Keratinocyte (primary cell): ENCODE measurements at regions not wholly inside any gene's neighbourhood (a gene's known extent, or its start where the extent isn't known, plus 50 kb on each side); places are given as distances from the start of the nearest gene placed in this dataset.
"Not testable (repeated sequence)": the region's sequence is repeated elsewhere in the genome, so short reads cannot be mapped to it uniquely, and the experiment has no call there.

Experiments
- DNase-seq: peaks from one replicate; pipeline ENCODE4 v3.0.0-alpha.2; 2011; ENCODE audit warnings: low read depth, missing footprints, low spot score
- FAIRE-seq: peaks from 2 replicates; lab custom pipeline; 2011; peaks lifted over from hg19 to GRCh38; lab: Jason Lieb, UNC
- H2AFZ ChIP-seq: 2 replicates; pipeline ENCODE4 v1.6.0; 2012; ENCODE audit warnings: low read length, control low read depth, inconsistent platforms; ENCODE audit not compliant: control insufficient read depth
- H3K27ac ChIP-seq: 2 replicates; pipeline ENCODE4 v1.5.1; 2011; ENCODE audit warnings: low read length; ENCODE audit not compliant: control insufficient read depth, insufficient read depth
- H3K27me3 ChIP-seq: 3 replicates; pipeline ENCODE4 v1.6.0; 2011; ENCODE audit warnings: low read length; ENCODE audit not compliant: control insufficient read depth, insufficient read depth; ENCODE audit errors: extremely low read depth
- H3K36me3 ChIP-seq, 2 experiments: 2 replicates in 1 of 2; 3 replicates in 1 of 2; pipeline ENCODE4 v1.5.1; 2011; ENCODE audit warnings: low read length in 2 of 2, mild to moderate bottlenecking in 1 of 2; ENCODE audit not compliant: control insufficient read depth in 2 of 2, insufficient read depth in 2 of 2; ENCODE audit errors: extremely low read depth in 1 of 2
- H3K4me1 ChIP-seq: 3 replicates; pipeline ENCODE4 v1.5.1; 2011; ENCODE audit warnings: low read length; ENCODE audit not compliant: control insufficient read depth, insufficient read depth; ENCODE audit errors: extremely low read depth
- H3K4me2 ChIP-seq: 3 replicates; pipeline ENCODE4 v1.6.0; 2011; ENCODE audit warnings: low read depth, low read length; ENCODE audit not compliant: control insufficient read depth, insufficient read depth; ENCODE audit errors: extremely low read depth
- H3K4me3 ChIP-seq, 3 experiments: fragments of 200-600 bp in 1 of 3; sonication (generic) in 1 of 3; 2 replicates in 2 of 3; 3 replicates in 1 of 3; pipeline ENCODE4 v1.5.1; 2011 to 2016; ENCODE audit warnings: low read length in 3 of 3, mild to moderate bottlenecking in 3 of 3, control low read depth in 2 of 3, inconsistent platforms in 1 of 3, low read depth in 1 of 3, mixed read lengths in 1 of 3, mixed run types in 1 of 3, moderate library complexity in 1 of 3; ENCODE audit not compliant: control insufficient read depth in 2 of 3, insufficient read depth in 2 of 3; ENCODE audit errors: extremely low read depth in 1 of 3
- H3K79me2 ChIP-seq: 2 replicates; pipeline ENCODE4 v1.6.0; 2012; ENCODE audit warnings: low read length; ENCODE audit not compliant: control insufficient read depth, insufficient read depth
- H3K9ac ChIP-seq: 3 replicates; pipeline ENCODE4 v1.6.0; 2011; ENCODE audit warnings: low read length; ENCODE audit not compliant: control insufficient read depth, insufficient read depth; ENCODE audit errors: extremely low read depth
- H3K9me1 ChIP-seq: 3 replicates; pipeline ENCODE4 v1.6.0; 2011; ENCODE audit warnings: low read length; ENCODE audit not compliant: control insufficient read depth, insufficient read depth; ENCODE audit errors: extremely low read depth
- H3K9me3 ChIP-seq: 2 replicates; pipeline ENCODE4 v1.5.1; 2012; ENCODE audit warnings: low read depth, low read length; ENCODE audit not compliant: control insufficient read depth
- H4K20me1 ChIP-seq: 3 replicates; pipeline ENCODE4 v1.6.0; 2011; ENCODE audit warnings: low read length; ENCODE audit not compliant: control insufficient read depth, insufficient read depth; ENCODE audit errors: extremely low read depth
- EZH2 ChIP-seq: IDR thresholded peaks from one replicate; pipeline ENCODE4 v1.6.1; 2012; ENCODE audit warnings: inconsistent platforms, mild to moderate bottlenecking, low read length, moderate library complexity
- dilution Hi-C: fragments of 300-500 bp; cut with MboI; formaldehyde crosslinking; loops from one replicate; pipeline ENCODE4 v1.7.0; 2020; ENCODE audit warnings: low sequenced_read_pairs; ENCODE audit not compliant: extremely low pct_ligation_motif_present
- TF ChIP-seq, protein P1 (sequence below), 3 experiments: IDR thresholded peaks in 1 of 3; conservative IDR thresholded peaks in 1 of 3; optimal IDR thresholded peaks in 1 of 3; 2 replicates in 2 of 3; 3 replicates in 1 of 3; pipeline versions ENCODE3 to v1.5.1; 2011; ENCODE audit warnings: low read length in 3 of 3, mild to moderate bottlenecking in 3 of 3, moderate library complexity in 2 of 3, control low read depth in 1 of 3, inconsistent platforms in 1 of 3; ENCODE audit not compliant: insufficient read depth in 2 of 3; ENCODE audit errors: extremely low read depth in 1 of 3

GRCh38 chr4:119958983-119959382 is 107.7 kb downstream of the MAD2L1 start:
- Histone ChIP-seq H3K27me3 (no peaks in the 10 kb centered on the region), H2AFZ (no peak overlapping the region), H3K4me3 (no peak overlapping the region), H3K36me3 (no peaks in the 10 kb centered on the region), H3K9me3 (no peaks in the 10 kb centered on the region), H3K27ac (no peak overlapping the region), H4K20me1 (no peaks in the 10 kb centered on the region), H3K4me1 (no peaks in the 10 kb centered on the region), H3K9ac (no peak overlapping the region), H3K79me2 (no peaks in the 10 kb centered on the region), H3K9me1 (no peaks in the 10 kb centered on the region), H3K4me2 (no peak overlapping the region)
- DNase-seq (no peak), FAIRE-seq (no peak)
- dilution Hi-C loops, result no loop called here
- TF ChIP-seq EZH2, result no peak
- TF ChIP-seq, protein P1, sequence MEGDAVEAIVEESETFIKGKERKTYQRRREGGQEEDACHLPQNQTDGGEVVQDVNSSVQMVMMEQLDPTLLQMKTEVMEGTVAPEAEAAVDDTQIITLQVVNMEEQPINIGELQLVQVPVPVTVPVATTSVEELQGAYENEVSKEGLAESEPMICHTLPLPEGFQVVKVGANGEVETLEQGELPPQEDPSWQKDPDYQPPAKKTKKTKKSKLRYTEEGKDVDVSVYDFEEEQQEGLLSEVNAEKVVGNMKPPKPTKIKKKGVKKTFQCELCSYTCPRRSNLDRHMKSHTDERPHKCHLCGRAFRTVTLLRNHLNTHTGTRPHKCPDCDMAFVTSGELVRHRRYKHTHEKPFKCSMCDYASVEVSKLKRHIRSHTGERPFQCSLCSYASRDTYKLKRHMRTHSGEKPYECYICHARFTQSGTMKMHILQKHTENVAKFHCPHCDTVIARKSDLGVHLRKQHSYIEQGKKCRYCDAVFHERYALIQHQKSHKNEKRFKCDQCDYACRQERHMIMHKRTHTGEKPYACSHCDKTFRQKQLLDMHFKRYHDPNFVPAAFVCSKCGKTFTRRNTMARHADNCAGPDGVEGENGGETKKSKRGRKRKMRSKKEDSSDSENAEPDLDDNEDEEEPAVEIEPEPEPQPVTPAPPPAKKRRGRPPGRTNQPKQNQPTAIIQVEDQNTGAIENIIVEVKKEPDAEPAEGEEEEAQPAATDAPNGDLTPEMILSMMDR (optimal IDR thresholded peaks at IDR 0.05 in 1 of 3, IDR thresholded peaks at IDR 0.05 in 1 of 3, conservative IDR thresholded peaks at IDR 0.05 in 1 of 3; ENCODE audit: extremely low read depth in 1 of 3, insufficient read depth in 2 of 3, low read length in 3 of 3), result no peak

- H3K4me1 ChIP-seq, result no peaks in the 10 kb centered on the region
- no peak for FAIRE-seq
- no peaks in the 10 kb centered on the region for H4K20me1 ChIP-seq
- no peak overlapping the region for H3K4me3 ChIP-seq
- no peaks in the 10 kb centered on the region for H3K27me3 ChIP-seq
- no peak overlapping the region for H3K27ac ChIP-seq
- no peak for TF ChIP-seq EZH2
- TF ChIP-seq, protein P1 (optimal IDR thresholded peaks at IDR 0.05 in 1 of 3, IDR thresholded peaks at IDR 0.05 in 1 of 3, conservative IDR thresholded peaks at IDR 0.05 in 1 of 3; ENCODE audit: extremely low read depth in 1 of 3, insufficient read depth in 2 of 3, low read length in 3 of 3), result no peak
- dilution Hi-C loops, result no loop called here
- no peak overlapping the region for H2AFZ ChIP-seq
- H3K36me3 ChIP-seq, result no peaks in the 10 kb centered on the region
- no peaks in the 10 kb centered on the region for H3K9me3 ChIP-seq
- H3K79me2 ChIP-seq, result no peaks in the 10 kb centered on the region
- no peak overlapping the region for H3K4me2 ChIP-seq
- DNase-seq, result no peak
- no peaks in the 10 kb centered on the region for H3K9me1 ChIP-seq
- H3K9ac ChIP-seq, result no peak overlapping the region
Measured at GRCh38 chr4:119955256-119955655, 111.4 kb downstream of the MAD2L1 start.

DNA sequence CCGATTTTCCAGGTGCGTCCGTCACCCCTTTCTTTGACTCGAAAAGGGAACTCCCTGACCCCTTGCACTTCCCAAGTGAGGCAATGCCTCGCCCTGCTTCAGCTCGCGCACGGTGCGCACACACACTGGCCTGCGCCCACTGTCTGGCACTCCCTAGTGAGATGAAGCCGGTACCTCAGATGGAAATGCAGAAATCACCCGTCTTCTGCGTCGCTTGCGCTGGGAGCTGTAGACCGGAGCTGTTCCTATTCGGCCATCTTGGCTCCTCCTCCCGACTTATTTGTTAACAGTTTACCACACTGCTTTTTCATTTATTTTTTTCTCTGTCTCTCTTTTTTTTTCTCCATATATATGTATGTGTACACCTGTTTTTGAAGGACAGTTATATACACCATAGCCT is 112.2 kb downstream of the MAD2L1 start:
- H2AFZ ChIP-seq, H3K9ac ChIP-seq, H3K9me3 ChIP-seq, H3K36me3 ChIP-seq, H3K9me1 ChIP-seq, H3K27ac ChIP-seq, H3K79me2 ChIP-seq, H3K4me1 ChIP-seq, H3K4me3 ChIP-seq, H3K4me2 ChIP-seq, dilution Hi-C loops, H4K20me1 ChIP-seq, FAIRE-seq, H3K27me3 ChIP-seq, DNase-seq: not testable (repeated sequence)
